Calu3 (cell line): ENCODE measurements at regions not wholly inside any gene's neighbourhood (a gene's known extent, or its start where the extent isn't known, plus 50 kb on each side); places are given as distances from the start of the nearest gene placed in this dataset.

ENCODE experiments used
- BruUV-seq: library from RNA; stranded (reverse); fragments of 400-500 nt; replicated peaks from 2 replicates; lab custom pipeline; 2021; lab: Mats Ljungman, UMichigan
- CTCF ChIA-PET: fragments of 300-600 bp; sonication (Branson Sonifier 250); formaldehyde crosslinking; loops from one replicate; lab custom pipeline; 2022; ENCODE audit warnings: antibody characterized with exemption; lab: Charles Lee
- DNase-seq: peaks from one replicate; pipeline ENCODE4 v3.0.0; 2022
- H3K27ac Mint-ChIP-seq: one replicate; pipeline ENCODE4 v1.8.0; 2022; ENCODE audit warnings: mixed read lengths; ENCODE audit not compliant: unreplicated experiment
- H3K27me3 Mint-ChIP-seq: one replicate; pipeline ENCODE4 v1.8.0; 2022; ENCODE audit warnings: mixed read lengths; ENCODE audit not compliant: unreplicated experiment
- H3K36me3 Mint-ChIP-seq: one replicate; pipeline ENCODE4 v1.8.0; 2022; ENCODE audit warnings: mild to moderate bottlenecking, moderate library complexity, mixed read lengths; ENCODE audit not compliant: insufficient read depth, unreplicated experiment
- H3K4me1 Mint-ChIP-seq: one replicate; pipeline ENCODE4 v1.8.0; 2022; ENCODE audit warnings: mild to moderate bottlenecking, low read depth, mixed read lengths; ENCODE audit not compliant: unreplicated experiment
- H3K4me3 Mint-ChIP-seq: one replicate; pipeline ENCODE4 v1.8.0; 2022; ENCODE audit warnings: mild to moderate bottlenecking, low read depth, moderate library complexity, mixed read lengths; ENCODE audit not compliant: unreplicated experiment
- H3K9me3 Mint-ChIP-seq: one replicate; pipeline ENCODE4 v1.8.0; 2022; ENCODE audit warnings: low read depth, mixed read lengths; ENCODE audit not compliant: unreplicated experiment
- CTCF ChIP-seq: fragments of 200-600 bp; IDR thresholded peaks from one replicate; pipeline ENCODE4 v1.8.0; 2022; ENCODE audit warnings: antibody characterized with exemption; ENCODE audit not compliant: unreplicated experiment
- intact Hi-C: fragments of 100-400 bp; cut with micrococcal nuclease; formaldehyde crosslinking; loops from one replicate; pipeline ENCODE4 v1.10.0; 2022; ENCODE audit not compliant: unreplicated experiment

- Mint-ChIP-seq H3K27ac (no peak overlapping the region), H3K36me3 (no peaks in the 10 kb centered on the region), H3K27me3 (no peaks in the 10 kb centered on the region), H3K4me3 (no peak overlapping the region), H3K9me3 (peaks cover 5% of the 10 kb centered on the region), H3K4me1 (no peaks in the 10 kb centered on the region)
- no peak for TF ChIP-seq CTCF
- no TSS peak for BruUV-seq
- CTCF ChIA-PET, result no interaction called here
- intact Hi-C loops, result no loop called here
- no peak for DNase-seq
Observed at GRCh38 chr5:23368393-23368792, 139.0 kb upstream of the PRDM9 start.

DNA sequence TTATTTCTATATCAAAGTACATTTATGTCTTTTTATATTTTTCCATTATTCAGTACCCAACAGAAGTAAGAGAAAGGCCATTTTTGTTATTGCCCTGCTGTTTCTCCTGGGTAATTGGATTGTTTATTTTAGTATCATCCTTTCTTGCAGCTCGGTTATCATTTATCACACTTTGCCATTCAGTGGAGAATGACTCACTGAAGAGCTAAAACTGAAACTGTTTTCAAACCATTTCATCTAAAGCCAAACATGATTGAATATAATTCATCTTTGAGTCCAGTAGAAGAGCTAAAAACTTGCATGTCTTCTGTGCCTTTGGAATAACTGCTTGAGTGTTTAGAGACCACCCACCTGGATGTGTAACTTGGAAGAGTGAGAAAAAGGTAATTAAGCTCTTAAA is 139.5 kb upstream of the PRDM9 start:
- H3K27me3 Mint-ChIP-seq, result no peaks in the 10 kb centered on the region
- peaks cover 5% of the 10 kb centered on the region for H3K9me3 Mint-ChIP-seq
- BruUV-seq, result no TSS peak
- intact Hi-C loops, result no loop called here
- no peaks in the 10 kb centered on the region for H3K36me3 Mint-ChIP-seq
- H3K27ac Mint-ChIP-seq, result no peak overlapping the region
- no peaks in the 10 kb centered on the region for H3K4me1 Mint-ChIP-seq
- TF ChIP-seq CTCF, result no peak
- CTCF ChIA-PET, result no interaction called here
- no peak overlapping the region for H3K4me3 Mint-ChIP-seq
- DNase-seq, result no peak

GRCh38 chr5:23353286-23353685 is 154.1 kb upstream of the PRDM9 start:
- BruUV-seq, result no TSS peak
- no peak for DNase-seq
- no peaks in the 10 kb centered on the region for H3K36me3 Mint-ChIP-seq
- H3K4me3 Mint-ChIP-seq, result no peak overlapping the region
- H3K9me3 Mint-ChIP-seq, result peaks cover 5% of the 10 kb centered on the region
- no peaks in the 10 kb centered on the region for H3K27me3 Mint-ChIP-seq
- H3K4me1 Mint-ChIP-seq, result no peaks in the 10 kb centered on the region
- intact Hi-C loops, result no loop called here
- CTCF ChIA-PET, result no interaction called here
- no peak overlapping the region for H3K27ac Mint-ChIP-seq
- no peak for TF ChIP-seq CTCF

GRCh38 chr5:23352446-23352845 is 155.0 kb upstream of the PRDM9 start:
- Mint-ChIP-seq H3K4me1 (no peaks in the 10 kb centered on the region), H3K36me3 (no peaks in the 10 kb centered on the region), H3K27me3 (no peaks in the 10 kb centered on the region), H3K27ac (no peak overlapping the region), H3K9me3 (peaks cover 8% of the 10 kb centered on the region), H3K4me3 (no peak overlapping the region)
- no TSS peak for BruUV-seq
- no peak for DNase-seq
- TF ChIP-seq CTCF, result no peak
- intact Hi-C loops, result no loop called here
- CTCF ChIA-PET, result no interaction called here

- H3K27me3 Mint-ChIP-seq, result no peaks in the 10 kb centered on the region
- no peaks in the 10 kb centered on the region for H3K4me1 Mint-ChIP-seq
- intact Hi-C loops, result no loop called here
- CTCF ChIA-PET, result no interaction called here
- no TSS peak for BruUV-seq
- no peaks in the 10 kb centered on the region for H3K36me3 Mint-ChIP-seq
- no peak for DNase-seq
- H3K9me3 Mint-ChIP-seq, result peaks cover 11% of the 10 kb centered on the region
- no peak for TF ChIP-seq CTCF
- H3K27ac Mint-ChIP-seq, result no peak overlapping the region
- H3K4me3 Mint-ChIP-seq, result no peak overlapping the region
Observed at GRCh38 chr5:23343121-23343520, 164.3 kb upstream of the PRDM9 start.
